ENCODE measurements at regions not wholly inside any gene's neighbourhood (a gene's known extent, or its start where the extent isn't known, plus 50 kb on each side); places are given as distances from the start of the nearest gene placed in this dataset.

DNA sequence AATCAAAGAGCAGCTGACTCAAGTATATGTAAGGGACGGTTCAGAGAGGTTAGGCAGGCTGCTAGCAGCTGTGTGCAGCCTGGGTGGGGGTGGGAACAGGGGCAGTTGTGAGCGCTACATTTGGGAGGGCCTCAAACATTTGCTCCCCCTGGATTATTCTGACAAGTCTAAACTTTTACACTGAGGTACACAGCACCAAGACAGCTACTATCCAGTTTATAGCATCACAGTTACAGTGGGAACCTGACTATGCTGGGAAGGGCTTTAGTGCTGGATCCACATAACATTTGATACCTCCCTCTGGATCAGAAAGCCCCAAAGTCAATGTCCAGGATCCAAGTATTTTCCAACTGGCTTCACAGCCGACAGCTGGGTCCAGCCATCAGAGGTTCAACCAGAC is 55.8 kb upstream of the GIMD1 start:
- no peak for TF ChIP-seq ZNF324 (tag by site-specific recombination; IDR thresholded peaks at IDR 0.05)
- TF ChIP-seq, protein P1, sequence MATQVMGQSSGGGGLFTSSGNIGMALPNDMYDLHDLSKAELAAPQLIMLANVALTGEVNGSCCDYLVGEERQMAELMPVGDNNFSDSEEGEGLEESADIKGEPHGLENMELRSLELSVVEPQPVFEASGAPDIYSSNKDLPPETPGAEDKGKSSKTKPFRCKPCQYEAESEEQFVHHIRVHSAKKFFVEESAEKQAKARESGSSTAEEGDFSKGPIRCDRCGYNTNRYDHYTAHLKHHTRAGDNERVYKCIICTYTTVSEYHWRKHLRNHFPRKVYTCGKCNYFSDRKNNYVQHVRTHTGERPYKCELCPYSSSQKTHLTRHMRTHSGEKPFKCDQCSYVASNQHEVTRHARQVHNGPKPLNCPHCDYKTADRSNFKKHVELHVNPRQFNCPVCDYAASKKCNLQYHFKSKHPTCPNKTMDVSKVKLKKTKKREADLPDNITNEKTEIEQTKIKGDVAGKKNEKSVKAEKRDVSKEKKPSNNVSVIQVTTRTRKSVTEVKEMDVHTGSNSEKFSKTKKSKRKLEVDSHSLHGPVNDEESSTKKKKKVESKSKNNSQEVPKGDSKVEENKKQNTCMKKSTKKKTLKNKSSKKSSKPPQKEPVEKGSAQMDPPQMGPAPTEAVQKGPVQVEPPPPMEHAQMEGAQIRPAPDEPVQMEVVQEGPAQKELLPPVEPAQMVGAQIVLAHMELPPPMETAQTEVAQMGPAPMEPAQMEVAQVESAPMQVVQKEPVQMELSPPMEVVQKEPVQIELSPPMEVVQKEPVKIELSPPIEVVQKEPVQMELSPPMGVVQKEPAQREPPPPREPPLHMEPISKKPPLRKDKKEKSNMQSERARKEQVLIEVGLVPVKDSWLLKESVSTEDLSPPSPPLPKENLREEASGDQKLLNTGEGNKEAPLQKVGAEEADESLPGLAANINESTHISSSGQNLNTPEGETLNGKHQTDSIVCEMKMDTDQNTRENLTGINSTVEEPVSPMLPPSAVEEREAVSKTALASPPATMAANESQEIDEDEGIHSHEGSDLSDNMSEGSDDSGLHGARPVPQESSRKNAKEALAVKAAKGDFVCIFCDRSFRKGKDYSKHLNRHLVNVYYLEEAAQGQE (tag by site-specific recombination; IDR thresholded peaks at IDR 0.05) = no peak
- no peak for TF ChIP-seq ZNF133 (tag by site-specific recombination; IDR thresholded peaks at IDR 0.05)
- TF ChIP-seq, protein P2, sequence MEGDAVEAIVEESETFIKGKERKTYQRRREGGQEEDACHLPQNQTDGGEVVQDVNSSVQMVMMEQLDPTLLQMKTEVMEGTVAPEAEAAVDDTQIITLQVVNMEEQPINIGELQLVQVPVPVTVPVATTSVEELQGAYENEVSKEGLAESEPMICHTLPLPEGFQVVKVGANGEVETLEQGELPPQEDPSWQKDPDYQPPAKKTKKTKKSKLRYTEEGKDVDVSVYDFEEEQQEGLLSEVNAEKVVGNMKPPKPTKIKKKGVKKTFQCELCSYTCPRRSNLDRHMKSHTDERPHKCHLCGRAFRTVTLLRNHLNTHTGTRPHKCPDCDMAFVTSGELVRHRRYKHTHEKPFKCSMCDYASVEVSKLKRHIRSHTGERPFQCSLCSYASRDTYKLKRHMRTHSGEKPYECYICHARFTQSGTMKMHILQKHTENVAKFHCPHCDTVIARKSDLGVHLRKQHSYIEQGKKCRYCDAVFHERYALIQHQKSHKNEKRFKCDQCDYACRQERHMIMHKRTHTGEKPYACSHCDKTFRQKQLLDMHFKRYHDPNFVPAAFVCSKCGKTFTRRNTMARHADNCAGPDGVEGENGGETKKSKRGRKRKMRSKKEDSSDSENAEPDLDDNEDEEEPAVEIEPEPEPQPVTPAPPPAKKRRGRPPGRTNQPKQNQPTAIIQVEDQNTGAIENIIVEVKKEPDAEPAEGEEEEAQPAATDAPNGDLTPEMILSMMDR (tag by site-specific recombination; IDR thresholded peaks at IDR 0.05) = no peak
- TF ChIP-seq MYNN (tag by site-specific recombination; IDR thresholded peaks at IDR 0.05; ENCODE audit: borderline replicate concordance) = no peak
